Vagina (tissue), 2 donors: ENCODE measurements at regions not wholly inside any gene's neighbourhood (a gene's known extent, or its start where the extent isn't known, plus 50 kb on each side); places are given as distances from the start of the nearest gene placed in this dataset.

Experiments
- POLR2A ChIP-seq, 2 donors: fragments of 450-650 bp; IDR thresholded peaks; one replicate each; pipeline ENCODE4 v1.6.1; 2017; ENCODE audit warnings: antibody characterized with exemption in 2 of 2, mild to moderate bottlenecking in 2 of 2, moderate library complexity in 2 of 2
- TF ChIP-seq, protein P1 (sequence below), 3 experiments: fragments of 450-650 bp in 2 of 3; fragments of 200-600 bp in 1 of 3; sonication (generic) in 1 of 3; IDR thresholded peaks; one replicate each; pipeline ENCODE4 v1.5.1; 2017 to 2019; ENCODE audit warnings: antibody characterized with exemption in 3 of 3, mild to moderate bottlenecking in 2 of 3, moderate library complexity in 2 of 3

DNA sequence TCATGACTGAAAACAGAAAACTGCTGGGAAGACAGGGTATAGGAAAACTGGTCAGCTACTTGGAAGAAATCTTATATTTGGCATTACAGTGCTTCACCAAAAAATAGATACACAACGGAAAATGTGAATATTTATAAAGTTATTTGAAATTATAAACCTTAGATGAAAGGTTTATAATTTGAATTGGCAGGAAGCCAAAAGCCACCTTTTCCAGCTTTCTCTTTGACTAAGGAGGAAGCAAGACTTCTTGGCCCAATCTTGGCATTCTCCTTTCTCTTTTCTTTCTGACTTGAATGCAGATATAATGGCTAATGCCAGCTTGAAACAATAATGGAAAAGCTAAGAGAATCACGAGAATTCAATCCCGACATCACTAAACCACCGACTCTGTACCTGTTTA lies 196.5 kb upstream of the PIK3C3 start:
- TF ChIP-seq, protein P1, sequence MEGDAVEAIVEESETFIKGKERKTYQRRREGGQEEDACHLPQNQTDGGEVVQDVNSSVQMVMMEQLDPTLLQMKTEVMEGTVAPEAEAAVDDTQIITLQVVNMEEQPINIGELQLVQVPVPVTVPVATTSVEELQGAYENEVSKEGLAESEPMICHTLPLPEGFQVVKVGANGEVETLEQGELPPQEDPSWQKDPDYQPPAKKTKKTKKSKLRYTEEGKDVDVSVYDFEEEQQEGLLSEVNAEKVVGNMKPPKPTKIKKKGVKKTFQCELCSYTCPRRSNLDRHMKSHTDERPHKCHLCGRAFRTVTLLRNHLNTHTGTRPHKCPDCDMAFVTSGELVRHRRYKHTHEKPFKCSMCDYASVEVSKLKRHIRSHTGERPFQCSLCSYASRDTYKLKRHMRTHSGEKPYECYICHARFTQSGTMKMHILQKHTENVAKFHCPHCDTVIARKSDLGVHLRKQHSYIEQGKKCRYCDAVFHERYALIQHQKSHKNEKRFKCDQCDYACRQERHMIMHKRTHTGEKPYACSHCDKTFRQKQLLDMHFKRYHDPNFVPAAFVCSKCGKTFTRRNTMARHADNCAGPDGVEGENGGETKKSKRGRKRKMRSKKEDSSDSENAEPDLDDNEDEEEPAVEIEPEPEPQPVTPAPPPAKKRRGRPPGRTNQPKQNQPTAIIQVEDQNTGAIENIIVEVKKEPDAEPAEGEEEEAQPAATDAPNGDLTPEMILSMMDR (IDR thresholded peaks at IDR 0.05): no peak
- TF ChIP-seq POLR2A (IDR thresholded peaks at IDR 0.05): no peak
